ENCODE measurements at regions not wholly inside any gene's neighbourhood (a gene's known extent, or its start where the extent isn't known, plus 50 kb on each side); places are given as distances from the start of the nearest gene placed in this dataset.

- TF ChIP-seq GATA1 (IDR thresholded peaks at IDR 0.05; ENCODE audit: low read depth, low read length) (no peak), POLR2A (IDR thresholded peaks at IDR 0.05; ENCODE audit: low read length) (no peak)
- DNase-seq, result no peak
These were observed 111.4 kb upstream of the FER start for GRCh38 chr5:108636135-108636853.

GRCh38 chr5:108634617-108635288 lies 112.9 kb upstream of the FER start:
- no peak for DNase-seq
- TF ChIP-seq POLR2A (IDR thresholded peaks at IDR 0.05; ENCODE audit: low read length) (no peak), GATA1 (IDR thresholded peaks at IDR 0.05; ENCODE audit: low read depth, low read length) (no peak)

DNA sequence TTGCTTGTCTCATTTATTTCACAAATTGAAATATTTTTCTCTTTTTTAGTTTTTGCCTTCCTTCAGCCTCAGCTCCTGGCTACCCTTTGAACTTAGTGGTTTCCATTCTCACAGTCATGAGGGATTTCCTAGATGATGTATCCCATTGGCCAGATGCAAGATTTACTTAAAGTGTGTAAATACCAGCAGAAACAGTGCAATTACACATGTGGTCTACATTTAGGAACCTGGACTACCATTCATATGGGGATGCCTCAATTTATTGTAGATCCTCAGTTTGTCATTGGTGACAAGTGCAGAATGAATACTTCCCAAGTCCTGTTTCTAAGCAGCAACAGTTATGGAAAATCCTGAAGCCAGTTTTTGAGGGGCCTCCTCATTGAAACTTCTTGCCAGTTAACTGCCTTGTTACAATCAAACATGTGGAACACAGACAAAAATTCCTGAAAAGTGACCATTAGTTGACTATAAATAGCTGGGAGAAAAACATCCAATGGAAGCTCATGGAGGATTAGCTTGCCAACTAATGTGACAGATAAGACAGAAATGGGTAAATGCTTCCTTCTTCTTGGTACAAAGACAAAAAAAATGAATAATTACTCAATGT lies 113.6 kb upstream of the FER start:
- no peak for DNase-seq
- TF ChIP-seq POLR2A (IDR thresholded peaks at IDR 0.05; ENCODE audit: low read length), result no peak
- TF ChIP-seq GATA1 (IDR thresholded peaks at IDR 0.05; ENCODE audit: low read depth, low read length), result no peak

GRCh38 chr5:108629779-108630528 lies 117.7 kb upstream of the FER start:
- DNase-seq, result no peak
- TF ChIP-seq GATA1 (IDR thresholded peaks at IDR 0.05; ENCODE audit: low read depth, low read length) (no peak), POLR2A (IDR thresholded peaks at IDR 0.05; ENCODE audit: low read length) (no peak)

DNA sequence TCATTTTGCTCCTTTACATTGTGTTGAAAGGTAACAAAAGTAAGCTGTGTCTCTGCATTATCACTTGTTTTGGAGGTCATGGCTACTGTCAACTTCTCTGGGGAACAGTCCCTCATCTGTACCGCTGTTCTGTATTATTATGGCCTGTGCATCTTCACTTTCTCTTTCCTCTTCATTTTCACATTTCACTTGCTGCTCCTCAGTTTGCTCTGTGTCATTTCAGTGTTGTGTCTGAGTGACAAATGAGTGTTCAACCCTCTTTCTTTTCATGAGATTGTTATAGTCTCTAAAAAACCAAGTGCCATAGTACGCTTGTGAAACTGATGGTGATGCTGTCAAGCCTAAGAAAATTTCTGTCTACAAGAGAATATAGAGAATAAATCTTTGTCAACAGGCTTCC lies 122.0 kb upstream of the FER start:
- TF ChIP-seq POLR2A (IDR thresholded peaks at IDR 0.05; ENCODE audit: low read length) (no peak), GATA1 (IDR thresholded peaks at IDR 0.05; ENCODE audit: low read depth, low read length) (no peak)
- DNase-seq, result no peak

DNA sequence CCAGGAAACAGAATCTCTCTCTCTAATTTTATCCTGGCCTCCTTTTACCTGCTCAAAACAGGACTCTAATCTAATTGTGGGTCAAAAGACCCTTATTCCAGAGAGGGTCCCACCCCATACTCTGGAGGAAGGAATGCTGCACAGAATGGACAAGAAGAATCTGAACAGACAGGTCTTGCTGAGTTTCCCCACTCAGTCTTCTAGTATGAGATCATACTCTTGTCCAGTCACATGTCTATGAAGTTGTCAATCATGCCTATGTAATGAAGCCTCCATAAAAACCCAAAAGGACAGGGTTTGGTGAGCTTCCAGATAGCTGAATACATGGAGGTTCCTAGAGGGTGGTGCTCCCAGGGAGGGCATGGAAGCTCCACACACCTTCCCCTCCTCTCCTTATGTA lies 123.9 kb upstream of the FER start:
- no peak for DNase-seq
- TF ChIP-seq POLR2A (IDR thresholded peaks at IDR 0.05; ENCODE audit: low read length), result no peak
- TF ChIP-seq GATA1 (IDR thresholded peaks at IDR 0.05; ENCODE audit: low read depth, low read length), result no peak

DNA sequence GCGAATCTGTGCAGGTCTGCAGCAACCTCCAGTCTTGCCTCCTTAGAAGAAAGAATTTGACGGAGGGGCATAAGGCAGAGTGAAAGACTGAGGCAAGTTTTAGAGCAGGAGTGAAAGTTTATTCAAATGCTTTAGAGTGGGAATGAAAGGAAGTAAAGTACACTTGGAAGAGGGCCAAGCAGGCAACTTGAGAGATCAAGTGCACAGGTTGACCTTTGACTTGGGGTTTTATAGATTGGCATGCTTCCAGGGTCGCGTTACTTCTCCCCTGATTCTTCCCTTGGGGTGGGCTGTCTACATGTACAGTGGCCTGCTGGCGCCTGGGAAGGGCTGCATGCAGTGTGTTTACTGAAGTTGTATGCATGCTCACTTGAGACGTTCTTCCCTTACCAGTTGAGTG lies 127.2 kb upstream of the FER start:
- DNase-seq, result no peak
- no peak for TF ChIP-seq POLR2A (IDR thresholded peaks at IDR 0.05; ENCODE audit: low read length)
- no peak for TF ChIP-seq GATA1 (IDR thresholded peaks at IDR 0.05; ENCODE audit: low read depth, low read length)

- DNase-seq, result no peak
- TF ChIP-seq POLR2A (IDR thresholded peaks at IDR 0.05; ENCODE audit: low read length) (no peak), GATA1 (IDR thresholded peaks at IDR 0.05; ENCODE audit: low read depth, low read length) (no peak)
These were observed 127.9 kb upstream of the FER start for GRCh38 chr5:108619815-108620214.

DNA sequence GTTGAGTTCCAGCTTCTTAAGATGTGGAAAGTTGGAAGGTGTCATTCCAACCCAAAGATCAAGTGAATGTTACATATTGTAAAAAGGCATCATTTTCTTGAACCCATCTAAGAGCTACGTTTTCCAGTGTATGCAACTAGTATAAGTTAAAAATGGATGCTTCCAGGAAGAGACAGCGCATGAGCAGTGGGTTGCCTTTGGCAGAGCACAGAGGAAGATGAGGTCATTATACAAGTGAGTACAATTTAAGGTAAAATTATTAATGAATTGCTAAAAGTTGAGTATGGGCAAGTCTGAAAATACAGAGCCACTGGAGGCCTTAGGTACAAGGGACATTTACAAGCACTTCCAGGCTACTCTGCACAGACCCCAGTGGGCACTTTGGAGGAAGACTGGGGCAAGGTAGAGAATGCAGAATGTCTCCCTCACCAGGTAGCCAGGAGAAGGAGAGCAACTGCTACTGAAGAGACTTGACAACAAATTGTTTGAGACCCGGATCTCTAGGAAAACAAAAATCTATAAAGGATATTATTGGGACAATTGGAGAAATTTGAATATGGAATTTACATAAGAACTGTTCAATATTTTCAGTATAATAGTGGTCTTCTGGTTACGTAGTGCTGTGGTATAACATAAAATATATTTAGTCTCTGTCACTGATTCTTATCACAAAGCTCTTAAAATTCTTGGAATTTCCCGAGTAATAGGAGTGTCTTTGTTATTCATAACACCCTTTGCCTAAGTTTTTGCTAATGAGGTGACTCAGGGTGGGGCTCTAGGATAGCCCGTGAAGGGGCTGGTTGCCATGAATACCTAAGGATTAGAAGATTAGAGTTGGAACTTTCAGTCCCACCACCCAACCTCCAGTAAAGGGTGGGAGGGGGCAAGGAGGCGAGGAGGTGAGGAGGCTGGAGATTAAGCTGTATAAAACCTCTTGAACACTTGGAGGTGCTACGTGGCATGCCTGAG lies 129.9 kb upstream of the FER start:
- TF ChIP-seq GATA1 (IDR thresholded peaks at IDR 0.05; ENCODE audit: low read depth, low read length), result no peak
- no peak for TF ChIP-seq POLR2A (IDR thresholded peaks at IDR 0.05; ENCODE audit: low read length)
- no peak for DNase-seq

DNA sequence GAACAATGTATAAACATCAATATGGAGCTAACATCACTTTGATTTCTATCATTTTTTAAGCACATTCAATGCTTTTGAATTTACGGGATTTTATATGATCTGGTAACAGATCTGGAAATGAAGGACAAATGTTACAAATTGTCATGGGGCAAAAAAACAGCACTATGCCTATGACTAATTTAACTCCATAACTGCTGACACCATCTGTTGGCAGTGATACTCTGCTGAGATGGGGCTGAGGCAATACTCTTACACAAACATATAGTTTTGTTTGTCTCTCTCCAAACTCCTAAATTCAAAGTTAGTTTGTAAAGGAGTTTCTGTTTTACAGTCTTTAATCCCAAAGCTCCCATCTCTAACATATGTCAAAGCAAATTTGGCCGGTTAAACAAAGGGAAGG lies 132.5 kb upstream of the FER start:
- TF ChIP-seq GATA1 (IDR thresholded peaks at IDR 0.05; ENCODE audit: low read depth, low read length), result no peak
- TF ChIP-seq POLR2A (IDR thresholded peaks at IDR 0.05; ENCODE audit: low read length), result no peak
- no peak for DNase-seq

DNA sequence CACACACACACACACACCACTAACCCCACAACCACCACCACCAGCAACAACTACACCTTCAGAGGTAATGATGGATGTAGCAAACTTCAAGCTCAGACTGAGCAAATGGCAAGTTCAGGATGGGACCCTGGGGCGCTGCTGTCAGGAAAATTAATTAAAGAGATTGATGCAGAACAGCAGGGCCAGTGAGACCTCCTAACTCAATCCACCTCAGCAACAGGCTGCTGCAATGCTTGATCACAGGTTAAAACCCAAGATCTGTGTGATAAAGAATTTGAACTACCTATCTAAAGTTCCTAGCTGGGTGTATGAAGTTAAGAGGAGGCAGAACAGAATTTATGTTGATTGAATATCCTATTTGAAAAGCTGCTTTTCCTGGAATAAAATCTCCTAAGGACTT lies 140.3 kb upstream of the FER start:
- no peak for TF ChIP-seq POLR2A (IDR thresholded peaks at IDR 0.05; ENCODE audit: low read length)
- TF ChIP-seq GATA1 (IDR thresholded peaks at IDR 0.05; ENCODE audit: low read depth, low read length), result no peak
- DNase-seq, result no peak

DNA sequence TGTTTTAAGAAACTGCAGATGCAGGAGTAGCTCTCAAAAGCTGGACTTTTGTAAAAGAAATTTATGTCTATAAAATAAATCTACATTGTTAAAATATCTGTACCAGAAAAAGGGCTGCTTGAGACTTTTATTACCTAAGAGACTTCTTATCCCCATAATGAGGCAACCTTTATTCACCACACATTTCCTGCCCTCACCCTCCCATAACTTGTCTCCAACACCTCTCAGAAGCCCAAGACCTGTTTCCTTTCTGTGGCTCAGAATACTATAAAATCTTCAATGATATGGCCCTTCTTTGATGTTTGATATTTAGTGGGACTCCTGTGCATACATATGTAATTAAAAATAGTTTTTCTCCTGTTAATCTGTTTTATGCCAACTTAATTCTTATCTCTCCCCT lies 141.5 kb upstream of the FER start:
- DNase-seq, result no peak
- TF ChIP-seq GATA1 (IDR thresholded peaks at IDR 0.05; ENCODE audit: low read depth, low read length), result no peak
- TF ChIP-seq POLR2A (IDR thresholded peaks at IDR 0.05; ENCODE audit: low read length), result no peak

DNA sequence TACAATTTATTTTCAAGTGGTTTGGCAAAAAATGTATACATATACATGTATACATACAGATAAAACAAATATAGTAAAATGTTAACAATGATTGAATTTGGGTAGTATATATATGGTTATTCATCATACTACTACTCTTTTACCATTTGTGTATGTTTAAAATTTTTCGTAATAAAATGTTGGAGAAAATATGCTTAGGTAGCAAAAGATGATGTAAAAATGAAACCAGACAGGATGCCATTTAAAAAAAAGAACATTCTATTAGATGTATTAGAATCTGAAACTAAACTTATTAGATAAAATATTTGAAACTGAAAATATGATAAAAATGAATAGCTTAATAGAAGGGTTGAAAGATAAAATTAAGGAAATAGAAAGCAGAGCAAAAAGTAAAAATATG lies 144.9 kb upstream of the FER start:
- TF ChIP-seq POLR2A (IDR thresholded peaks at IDR 0.05; ENCODE audit: low read length) (no peak), GATA1 (IDR thresholded peaks at IDR 0.05; ENCODE audit: low read depth, low read length) (no peak)

More for the DNA sequence above, 144.9 kb upstream of the FER start:
- DNase-seq, result no peak

Measured in erythroblast (primary cell).